Bronchial epithelial cell (primary cell): ENCODE measurements at regions not wholly inside any gene's neighbourhood (a gene's known extent, or its start where the extent isn't known, plus 50 kb on each side); places are given as distances from the start of the nearest gene placed in this dataset.
A peak's percentile ranks its signal among the peaks of the same experiment; 100 is the strongest.

Experiments
- DNase-seq: peaks from one replicate; pipeline ENCODE4 v3.0.0-alpha.2; 2010; ENCODE audit warnings: low read depth
- FAIRE-seq: peaks from 2 replicates; lab custom pipeline; 2011; peaks lifted over from hg19 to GRCh38; lab: Jason Lieb, UNC
- H3K27me3 ChIP-seq: 2 replicates; pipeline ENCODE4 v1.5.1; 2011; ENCODE audit warnings: low read length; ENCODE audit not compliant: control insufficient read depth, insufficient read depth
- H3K36me3 ChIP-seq: 2 replicates; pipeline ENCODE4 v1.5.1; 2011; ENCODE audit warnings: low read length; ENCODE audit not compliant: control insufficient read depth, insufficient read depth
- H3K4me3 ChIP-seq: 2 replicates; pipeline ENCODE4 v1.5.1; 2011; ENCODE audit warnings: mild to moderate bottlenecking, low read depth, low read length, control low read depth
- CTCF ChIP-seq: IDR thresholded peaks from 2 replicates; pipeline ENCODE4 v1.5.1; 2011; ENCODE audit warnings: mild to moderate bottlenecking, moderate library complexity, low read length, control low read depth, inconsistent platforms; ENCODE audit not compliant: insufficient read depth, severe bottlenecking

GRCh38 chr7:152984421-152984820 is 224.9 kb downstream of the ACTR3B start:
- DNase-seq (no peak), FAIRE-seq (no peak)
- no peaks in the 10 kb centered on the region for H3K27me3 ChIP-seq
- no peak overlapping the region for H3K4me3 ChIP-seq
- no peaks in the 10 kb centered on the region for H3K36me3 ChIP-seq
- no peak for TF ChIP-seq CTCF

GRCh38 chr7:152986376-152986775 is 226.8 kb downstream of the ACTR3B start:
- DNase-seq (no peak), FAIRE-seq (no peak)
- Histone ChIP-seq H3K27me3 (no peaks in the 10 kb centered on the region), H3K36me3 (no peaks in the 10 kb centered on the region), H3K4me3 (no peak overlapping the region)
- TF ChIP-seq CTCF: no peak

- Histone ChIP-seq H3K36me3 (no peaks in the 10 kb centered on the region), H3K4me3 (no peak overlapping the region), H3K27me3 (no peaks in the 10 kb centered on the region)
- TF ChIP-seq CTCF: no peak
- DNase-seq (peak; percentile 26), FAIRE-seq (no peak)
These were observed 228.1 kb downstream of the ACTR3B start for GRCh38 chr7:152987656-152988055.

GRCh38 chr7:152989889-152990380 is 230.4 kb downstream of the ACTR3B start:
- no peak for TF ChIP-seq CTCF
- DNase-seq (peak; percentile 36), FAIRE-seq (no peak)
- H3K4me3 ChIP-seq: no peak overlapping the region
- H3K27me3 ChIP-seq: no peaks in the 10 kb centered on the region
- no peaks in the 10 kb centered on the region for H3K36me3 ChIP-seq

GRCh38 chr7:152998420-152998819 is 238.9 kb downstream of the ACTR3B start:
- TF ChIP-seq CTCF: no peak
- H3K27me3 ChIP-seq: no peaks in the 10 kb centered on the region
- FAIRE-seq (no peak), DNase-seq (no peak)
- no peaks in the 10 kb centered on the region for H3K36me3 ChIP-seq
- H3K4me3 ChIP-seq: no peak overlapping the region

GRCh38 chr7:153002115-153002514 is 242.6 kb downstream of the ACTR3B start:
- no peak overlapping the region for H3K4me3 ChIP-seq
- H3K27me3 ChIP-seq: no peaks in the 10 kb centered on the region
- FAIRE-seq: no peak

More at GRCh38 chr7:153002115-153002514, 242.6 kb downstream of the ACTR3B start:
- no peak for TF ChIP-seq CTCF
- no peaks in the 10 kb centered on the region for H3K36me3 ChIP-seq
- DNase-seq: no peak
